OCI-M1 (cell line): ENCODE measurements at regions not wholly inside any gene's neighbourhood (a gene's known extent, or its start where the extent isn't known, plus 50 kb on each side); places are given as distances from the start of the nearest gene placed in this dataset.
"Not testable (repeated sequence)": the region's sequence is repeated elsewhere in the genome, so short reads cannot be mapped to it uniquely, and the experiment has no call there.

Source experiments
- DNase-seq: peaks from one replicate; lab custom pipeline; 2025; lab: John Stamatoyannopoulos, UW

DNA sequence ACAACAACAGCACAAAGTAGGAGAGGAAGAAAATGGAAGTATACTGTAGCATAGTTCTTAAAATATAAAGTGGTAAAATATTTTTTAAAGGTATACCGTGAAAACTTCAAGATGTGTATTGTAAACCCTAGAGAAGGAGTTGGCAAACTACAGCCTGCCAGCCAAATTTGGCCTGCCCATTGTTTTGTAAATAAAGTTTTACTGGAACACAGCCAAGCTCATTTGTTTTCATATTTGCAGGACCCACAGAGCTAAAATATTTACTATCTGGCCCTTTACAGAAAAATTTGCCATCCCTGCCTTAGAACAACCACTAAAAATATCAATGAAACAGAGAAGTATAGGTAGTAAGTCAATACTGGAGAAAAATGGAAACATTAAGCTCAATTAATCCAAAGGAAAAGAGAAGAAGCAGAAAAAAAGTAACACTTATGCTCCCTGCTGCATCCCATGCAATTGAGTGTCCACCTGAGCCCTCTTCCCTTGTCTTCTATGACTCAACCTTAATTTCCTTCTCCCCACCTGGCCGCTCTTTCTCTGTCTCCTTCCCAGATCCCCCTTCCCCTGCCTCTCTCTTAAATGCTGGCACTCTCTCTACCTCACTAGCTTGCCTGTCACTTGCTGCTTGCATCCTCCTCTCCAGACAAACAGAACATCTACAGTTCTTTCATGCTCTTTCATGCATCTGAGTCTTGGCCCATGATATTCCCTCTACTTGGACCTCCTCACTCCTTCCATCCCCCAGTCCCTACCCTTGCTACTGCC, 50.6 kb upstream of the FER start:
- DNase-seq: no peak

DNA sequence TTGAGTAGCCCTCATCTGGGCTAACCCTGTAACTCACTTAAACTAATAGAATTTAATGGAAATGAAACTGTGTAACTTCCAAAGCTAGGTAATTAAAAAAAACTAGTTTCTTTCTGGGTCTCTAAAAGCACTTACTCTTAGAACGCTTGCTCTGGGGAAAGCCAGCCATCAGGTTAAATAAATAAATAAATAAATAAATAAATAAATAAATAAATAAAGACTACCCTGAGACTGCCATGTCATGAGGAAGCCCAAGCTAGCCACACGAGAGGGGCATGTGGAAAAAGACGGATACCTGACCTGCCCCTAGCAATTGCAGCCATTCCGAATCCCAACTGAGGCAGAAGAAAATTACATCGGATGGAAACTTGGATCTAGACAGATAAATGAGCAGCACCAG, 51.3 kb upstream of the FER start:
- no peak for DNase-seq

DNA sequence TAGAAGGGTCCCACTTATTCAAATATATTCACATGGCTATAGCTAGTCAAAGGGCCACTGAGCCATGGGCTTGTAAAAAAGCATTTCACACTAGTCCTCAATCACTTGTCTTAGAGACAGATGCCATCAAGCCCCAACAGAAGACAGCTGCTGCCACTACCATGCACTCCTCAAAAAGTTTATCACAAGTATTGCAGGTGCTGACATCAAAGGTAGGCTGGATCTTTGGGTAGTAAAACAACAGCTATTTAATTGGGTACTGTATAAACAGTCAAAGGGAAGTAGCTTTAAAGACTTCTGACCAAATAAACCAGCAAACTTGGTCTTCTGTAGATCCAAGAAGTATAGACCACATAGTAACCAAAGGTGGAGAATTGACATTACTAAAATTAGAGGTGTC, 59.2 kb upstream of the FER start:
- no peak for DNase-seq

DNA sequence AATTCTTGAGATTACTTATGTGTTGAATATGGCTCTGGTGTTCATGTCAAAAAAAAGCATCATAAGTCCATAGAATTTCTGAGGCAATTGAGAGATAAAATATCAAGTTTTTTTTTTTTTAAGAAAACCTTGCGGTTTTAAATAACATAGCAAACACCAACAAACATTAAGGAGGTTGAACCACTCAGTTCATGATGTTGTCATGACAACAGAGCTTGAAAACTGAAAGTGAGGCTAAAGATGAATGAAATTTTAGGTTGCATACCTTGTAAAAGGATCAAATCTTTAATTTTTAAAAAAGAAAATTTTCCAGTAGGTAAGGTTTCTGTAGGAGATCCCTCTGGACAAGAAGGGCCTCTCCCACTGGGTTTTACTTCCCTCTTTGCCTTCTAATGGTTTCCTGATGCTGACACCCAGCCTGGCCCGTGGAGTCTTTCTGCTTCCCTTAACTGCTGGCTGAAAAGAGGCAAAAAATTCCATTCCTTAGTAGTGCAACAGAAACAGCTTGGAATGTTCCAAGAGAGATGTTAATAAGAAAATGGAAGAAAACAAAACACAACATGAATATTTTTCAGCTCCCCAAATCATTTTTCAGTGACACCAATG, 60.0 kb upstream of the FER start:
- DNase-seq: no peak

DNA sequence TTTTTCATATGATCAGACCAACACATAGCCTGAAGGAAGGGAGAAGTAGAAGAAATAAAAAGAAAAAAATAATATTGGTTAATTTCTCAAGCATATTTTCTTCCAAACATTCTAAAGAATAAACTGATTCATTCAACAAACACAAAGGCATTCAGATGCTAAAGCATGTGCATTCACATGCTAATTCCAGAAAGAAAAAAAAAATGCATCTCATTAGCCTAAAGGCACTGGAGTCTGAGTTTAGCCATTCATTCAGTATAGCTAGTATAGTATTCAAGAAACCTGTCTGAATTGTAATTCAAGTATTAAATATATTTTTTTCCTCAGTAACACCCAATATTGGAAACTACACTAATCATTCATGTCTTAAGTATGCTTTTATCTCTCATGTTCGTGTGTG, 61.0 kb upstream of the FER start:
- DNase-seq: no peak

DNA sequence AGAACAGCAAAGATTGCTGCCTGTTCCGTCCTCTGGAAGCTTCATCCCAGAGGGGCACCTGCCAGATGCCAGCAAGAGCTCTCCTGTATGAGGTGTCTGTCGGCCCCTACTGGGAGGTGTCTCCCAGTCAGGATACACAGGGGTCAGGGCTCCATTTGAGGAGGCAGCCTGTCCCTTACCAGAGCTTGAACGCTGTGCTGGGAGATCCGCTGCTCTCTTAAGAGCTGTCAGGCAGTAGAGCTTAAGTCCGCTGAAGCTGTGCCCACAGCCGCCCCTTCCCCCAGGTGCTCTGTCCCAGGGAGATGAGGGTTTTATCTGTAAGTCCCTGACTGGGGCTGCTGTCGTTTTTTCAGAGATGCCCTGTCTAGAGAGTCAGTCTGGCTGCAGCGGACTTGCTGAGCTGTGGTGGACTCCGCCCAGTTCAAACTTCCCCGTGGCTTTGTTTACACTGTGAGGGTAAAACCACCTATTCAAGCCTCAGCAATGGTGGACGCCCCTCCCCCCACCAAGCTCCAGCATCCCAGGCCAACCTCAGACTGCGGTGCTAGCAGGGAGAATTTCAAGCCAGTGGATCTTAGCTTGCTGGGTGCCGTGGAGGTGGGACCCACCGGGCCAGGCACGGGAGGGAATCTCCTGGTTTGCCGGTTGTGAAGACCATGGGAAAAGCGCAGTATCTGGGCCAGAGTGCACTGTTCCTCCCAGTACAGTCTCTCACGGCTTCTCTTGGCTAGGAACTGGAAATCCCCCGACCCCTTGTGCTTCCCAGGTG, 62.1 kb upstream of the FER start:
- not testable (repeated sequence) for DNase-seq

DNA sequence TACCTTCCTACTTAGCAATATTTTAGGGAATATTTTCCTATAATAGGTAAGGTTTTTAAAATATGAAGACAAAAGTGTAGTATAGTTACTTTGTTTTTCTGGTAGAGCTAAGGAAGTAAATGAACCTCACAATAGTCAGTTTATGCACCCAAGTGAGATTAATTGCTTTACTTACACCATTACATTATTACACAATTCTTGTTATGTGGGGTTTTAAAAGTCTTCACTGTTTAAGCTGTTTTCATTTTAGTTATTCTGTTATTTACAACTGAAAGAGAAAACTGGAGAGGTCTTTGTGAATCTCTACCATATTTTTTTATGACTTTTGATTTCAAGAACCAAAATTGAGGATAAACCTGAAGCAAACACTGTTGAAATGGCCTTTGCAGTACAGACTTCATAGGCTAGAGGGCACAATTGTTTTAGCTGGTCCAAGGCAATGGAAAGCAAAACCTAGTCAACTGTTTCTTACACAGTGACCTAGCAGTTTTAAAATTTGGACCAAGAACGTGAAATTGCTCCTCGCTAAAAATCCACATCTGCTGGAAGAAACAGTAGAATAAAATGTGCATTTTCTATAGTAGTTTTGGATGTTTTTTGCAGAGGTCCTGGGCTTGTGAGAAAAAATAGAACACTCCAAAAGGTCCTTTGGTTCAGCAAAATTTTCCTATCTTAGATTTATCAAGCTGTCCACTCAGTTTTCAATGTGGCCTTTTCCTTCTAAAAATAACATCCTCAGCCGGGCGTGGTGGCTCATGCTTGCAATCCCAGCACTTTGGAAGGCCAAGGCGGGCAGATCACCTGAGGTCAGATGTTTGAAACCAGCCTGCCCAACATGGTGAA, 66.4 kb upstream of the FER start:
- peak; percentile 88 for DNase-seq

DNA sequence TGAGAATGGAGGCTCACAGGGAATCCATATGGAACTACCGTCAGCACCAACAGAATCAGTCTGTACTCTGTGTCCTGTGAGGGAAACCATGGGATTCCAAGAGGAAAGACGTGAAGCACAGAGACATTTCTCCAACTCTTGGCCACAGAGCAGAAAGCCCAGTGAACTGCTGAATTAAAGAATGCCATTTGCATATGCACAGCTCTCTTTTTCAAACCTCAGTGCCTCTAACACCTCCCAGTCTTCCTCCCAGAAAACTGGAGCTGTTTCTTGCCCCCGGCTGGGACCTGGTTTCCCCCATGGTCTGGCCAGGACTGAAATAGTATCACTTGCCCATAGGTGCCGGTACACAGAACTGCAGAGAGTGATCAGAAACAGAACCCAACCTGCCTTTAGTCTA, 69.6 kb upstream of the FER start:
- DNase-seq: no peak

DNA sequence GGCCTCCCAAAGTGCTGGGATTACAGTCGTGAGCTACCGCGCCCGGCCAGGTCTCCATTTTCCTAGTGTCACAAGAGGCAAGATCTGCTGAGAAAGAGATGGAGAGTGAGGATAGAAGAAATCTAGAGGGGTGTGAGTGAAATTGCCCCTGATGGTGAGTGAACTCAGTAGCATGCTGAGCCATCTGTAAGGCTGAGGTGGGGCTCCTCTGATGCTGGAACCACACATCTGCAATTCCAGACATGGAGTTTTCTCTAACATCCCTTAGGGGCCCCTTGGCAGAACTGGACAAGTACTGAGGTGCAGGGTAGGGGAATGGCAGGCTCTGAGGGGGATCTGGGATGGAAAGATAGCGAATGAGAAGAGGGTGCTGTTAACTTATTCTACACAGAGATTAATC, 72.0 kb upstream of the FER start:
- no peak for DNase-seq

DNA sequence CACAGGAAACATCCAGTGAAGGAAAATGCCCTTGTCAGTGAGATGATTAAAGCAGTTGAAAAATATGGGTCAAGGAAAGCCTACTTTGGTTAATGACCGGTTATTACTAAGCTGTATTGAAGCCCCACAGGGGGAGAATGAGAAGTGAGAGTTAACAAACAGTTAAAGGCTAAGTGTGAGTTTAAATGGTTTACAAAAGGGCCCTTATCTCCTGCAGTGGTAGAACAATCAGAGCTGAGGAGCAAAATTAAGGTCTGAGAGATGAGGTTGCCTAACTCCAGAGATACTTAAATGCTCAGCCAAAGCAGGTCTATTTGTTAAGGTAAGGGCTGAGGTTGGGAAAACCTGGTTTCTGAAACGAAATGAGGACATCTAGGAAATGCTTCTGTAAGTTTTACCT, 75.1 kb upstream of the FER start:
- DNase-seq: no peak

DNA sequence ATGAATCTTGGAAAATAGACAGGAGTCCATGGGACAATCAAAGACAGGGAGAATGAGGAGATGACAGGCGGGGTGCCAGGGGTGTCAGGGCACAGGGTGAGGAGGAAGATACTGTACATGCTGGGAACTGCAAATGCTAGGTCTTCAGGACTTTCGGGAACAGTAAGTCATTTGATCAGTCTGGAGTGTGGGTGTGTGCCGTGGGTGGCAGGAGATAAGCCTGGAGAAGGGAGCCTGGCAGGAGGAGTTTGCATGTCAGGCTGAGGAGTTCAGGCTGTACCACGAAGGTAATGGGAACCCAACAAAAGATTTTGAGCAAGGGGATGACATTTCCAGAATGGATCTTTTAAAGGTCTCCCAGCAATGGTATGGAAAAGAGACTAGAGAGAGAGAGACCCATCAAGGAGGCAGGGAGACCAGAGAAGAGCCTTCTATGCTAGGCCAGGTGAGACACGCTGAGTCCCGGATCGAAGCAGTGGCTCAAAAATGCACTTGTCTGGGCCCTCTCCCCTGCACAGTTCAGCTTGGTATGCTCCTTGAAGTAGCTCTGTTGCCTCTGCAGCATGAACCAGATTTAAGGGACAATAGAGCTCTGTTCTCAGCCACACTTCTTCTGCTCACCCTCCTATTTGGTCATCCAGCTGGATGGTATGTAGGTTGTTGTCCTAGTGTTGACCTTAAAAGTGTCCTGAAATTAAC, 77.0 kb upstream of the FER start:
- no peak for DNase-seq

DNA sequence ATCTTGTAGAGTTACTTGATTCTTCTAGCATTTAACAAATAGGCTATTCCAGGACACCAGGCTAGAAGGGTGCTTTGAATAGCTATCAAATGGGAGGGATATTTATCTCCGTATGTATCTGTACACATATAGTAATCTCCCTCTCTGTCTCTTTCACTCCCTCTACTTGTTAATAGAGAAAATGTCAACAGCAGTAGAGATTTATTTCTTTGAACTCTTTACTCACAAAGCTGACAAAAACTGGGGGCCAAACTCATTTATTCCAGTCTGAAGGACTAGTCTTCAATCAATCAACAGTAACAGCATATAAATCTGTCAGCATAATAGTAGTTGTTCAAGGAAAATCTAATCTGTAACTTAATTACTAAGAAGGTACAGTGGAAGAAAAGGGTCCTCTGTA, 78.2 kb upstream of the FER start:
- DNase-seq: no peak

DNA sequence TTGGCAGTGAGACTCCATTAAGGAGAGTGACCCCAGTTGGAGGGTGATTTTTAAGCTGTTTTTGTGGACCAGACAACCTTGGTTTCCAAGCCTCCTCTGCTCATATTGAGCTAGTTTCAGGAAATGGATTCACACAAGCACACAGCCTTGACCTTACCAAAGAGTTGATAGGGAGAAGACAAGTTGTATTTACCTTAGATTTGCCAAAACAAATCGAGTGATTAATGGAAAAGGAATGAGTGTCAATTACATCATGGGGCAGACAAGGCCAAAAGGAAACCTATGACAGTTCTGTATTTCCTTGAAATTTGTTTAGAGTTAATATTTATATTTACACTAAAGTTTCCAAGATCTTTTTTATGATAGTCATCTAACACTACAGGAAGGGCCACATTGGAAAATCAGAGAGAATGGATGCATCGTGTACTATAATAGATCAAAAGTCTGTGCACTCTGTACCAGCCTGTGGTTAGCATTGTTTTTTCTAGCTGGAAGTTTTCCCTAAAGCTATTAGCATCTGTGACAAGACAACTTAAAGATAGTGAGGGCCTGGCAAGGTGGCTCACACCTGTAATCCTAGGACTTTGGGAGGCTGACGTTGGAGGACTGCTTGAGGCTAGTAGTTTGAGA, 86.0 kb upstream of the FER start:
- DNase-seq: no peak

DNA sequence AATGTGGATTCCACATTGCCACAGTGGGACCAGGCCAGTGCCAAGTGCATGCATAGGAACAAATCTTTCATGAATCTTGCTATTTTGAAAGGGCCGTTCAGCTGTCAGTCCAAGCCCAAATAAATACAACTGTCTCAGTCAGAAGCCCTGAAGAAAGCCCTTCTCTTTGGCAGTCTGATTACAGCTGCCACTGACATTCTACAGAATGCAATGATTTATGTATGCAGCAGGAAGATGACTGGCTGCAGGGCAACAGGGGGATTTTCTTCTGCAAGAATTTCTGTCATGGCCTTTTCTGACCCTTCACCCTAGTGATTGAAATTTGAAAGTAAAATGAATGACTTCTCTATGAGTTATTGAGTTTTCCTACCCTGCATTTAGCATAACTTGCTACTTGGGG, 86.7 kb upstream of the FER start:
- no peak for DNase-seq

DNA sequence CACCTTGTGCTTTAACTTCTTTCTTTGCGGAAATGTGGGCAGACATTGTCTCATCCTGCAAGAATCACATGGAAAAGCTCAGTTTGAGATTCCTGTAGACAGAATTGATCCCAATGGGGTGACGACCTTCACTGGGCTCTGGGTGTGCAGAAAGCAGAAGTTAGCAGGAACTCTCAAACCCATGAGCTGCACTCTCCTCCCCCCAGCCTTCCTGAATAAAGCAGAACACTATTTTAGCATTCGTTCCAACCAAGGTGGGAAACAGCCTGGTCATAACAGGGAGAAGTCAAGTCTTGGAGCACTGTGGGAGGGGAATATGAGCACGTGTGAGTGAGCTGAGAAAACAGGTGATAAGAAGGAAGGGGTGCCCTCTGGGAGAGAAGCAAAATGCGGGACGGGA, 87.4 kb upstream of the FER start:
- no peak for DNase-seq

DNA sequence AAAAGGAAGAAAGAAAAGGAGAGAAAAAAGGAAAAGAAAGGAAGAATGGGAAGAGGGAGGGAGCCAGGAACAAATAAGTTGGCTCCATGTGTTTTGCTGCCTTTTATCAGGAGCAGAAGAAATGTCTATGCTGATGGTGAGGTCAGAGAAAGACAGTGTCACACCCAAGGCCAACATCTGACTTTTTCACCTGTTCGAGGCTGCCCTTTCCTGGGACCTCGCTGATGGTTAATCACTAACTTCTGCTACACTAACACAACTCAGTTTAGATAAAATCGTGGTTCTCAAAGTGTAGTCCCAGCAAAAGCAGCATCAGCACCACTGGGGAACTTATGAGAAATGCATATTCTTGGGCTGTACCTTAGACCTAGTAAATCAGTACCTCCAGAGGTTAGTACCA, 88.2 kb upstream of the FER start:
- no peak for DNase-seq

DNA sequence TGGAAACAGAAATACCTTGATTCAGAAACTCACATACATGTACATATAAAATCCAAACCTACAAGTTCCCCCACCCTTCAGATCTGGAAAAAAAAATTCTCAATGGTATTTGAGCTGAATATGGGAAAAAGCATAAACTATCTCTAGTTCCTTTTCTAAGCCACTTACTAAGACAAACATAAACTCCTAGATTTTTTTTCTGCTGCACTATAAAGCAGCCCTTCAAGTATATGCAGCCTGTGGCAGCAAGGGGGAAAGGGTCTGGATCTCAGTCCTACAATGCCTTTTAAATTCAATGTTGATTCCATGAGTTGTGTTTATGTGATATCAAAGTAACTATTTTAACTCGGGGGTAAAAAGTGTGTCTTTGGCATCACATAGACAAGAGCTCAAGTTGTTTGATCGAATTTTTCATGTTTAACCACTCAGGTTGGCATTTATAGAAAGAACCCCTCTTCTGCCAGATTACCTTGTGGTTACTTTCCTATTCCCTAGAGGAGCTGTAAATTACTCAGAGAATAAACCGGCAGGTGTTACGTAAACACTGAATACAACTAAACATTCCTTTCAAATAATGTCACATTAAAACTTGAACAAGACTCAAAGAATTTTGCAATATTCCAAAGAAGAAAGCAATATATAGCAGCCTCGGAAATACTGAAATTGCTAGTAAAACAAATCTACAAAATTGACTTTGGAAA, 91.8 kb upstream of the FER start:
- no peak for DNase-seq

DNA sequence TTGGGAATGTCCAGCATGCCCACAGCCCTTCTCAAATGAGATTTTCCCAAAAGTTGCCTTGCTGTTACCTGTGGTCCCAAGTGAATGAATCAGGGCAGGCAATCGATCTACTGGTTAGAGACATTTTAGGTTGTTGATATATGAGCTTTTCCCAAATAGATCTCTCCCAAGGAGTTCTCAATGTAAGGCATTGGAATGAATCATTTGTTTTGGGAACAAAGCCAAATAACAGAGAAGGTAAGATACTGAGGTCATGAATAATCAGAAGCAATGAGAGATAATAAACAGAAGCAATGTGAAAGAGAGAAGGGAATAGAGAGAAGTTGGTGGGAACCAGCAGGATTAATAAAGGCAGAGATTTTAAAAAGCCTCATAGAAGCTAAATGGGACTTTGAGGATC, 93.6 kb upstream of the FER start:
- no peak for DNase-seq

DNA sequence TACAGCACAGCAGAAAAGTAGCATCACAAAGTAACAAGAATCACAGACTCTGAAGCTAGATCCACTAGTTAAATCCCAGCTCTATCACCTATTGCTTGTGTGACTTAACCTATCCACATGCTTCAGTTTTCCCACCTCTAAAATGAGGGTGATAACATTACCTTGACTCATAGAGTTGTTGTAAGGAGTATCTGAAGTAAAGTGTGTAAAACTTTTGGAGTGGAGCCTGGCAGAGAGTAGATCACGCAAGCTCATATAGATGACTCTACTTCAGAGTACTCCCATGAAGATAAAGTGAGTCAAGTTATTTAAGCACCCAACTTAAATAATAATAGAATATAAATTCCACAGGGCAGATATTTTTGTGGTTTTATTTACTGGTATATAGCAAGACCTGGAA, 94.5 kb upstream of the FER start:
- no peak for DNase-seq

DNA sequence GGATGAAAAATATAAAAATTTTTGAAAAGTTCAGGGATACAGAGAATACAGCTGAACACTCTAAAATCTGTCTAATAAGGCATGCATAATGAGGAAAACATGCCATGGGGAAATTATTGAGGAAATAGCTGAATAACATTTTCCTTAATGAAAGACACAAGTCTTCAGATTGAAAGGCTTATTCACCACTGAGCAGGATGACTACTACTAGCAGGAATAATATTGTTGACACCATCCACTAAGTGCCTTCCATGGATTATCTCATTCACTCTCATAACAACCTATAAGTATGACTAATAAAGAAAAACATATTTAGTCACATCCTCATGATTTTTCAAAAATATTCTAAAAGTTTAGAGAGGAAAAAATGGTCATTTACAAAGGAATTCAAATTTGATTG, 96.7 kb upstream of the FER start:
- no peak for DNase-seq

DNA sequence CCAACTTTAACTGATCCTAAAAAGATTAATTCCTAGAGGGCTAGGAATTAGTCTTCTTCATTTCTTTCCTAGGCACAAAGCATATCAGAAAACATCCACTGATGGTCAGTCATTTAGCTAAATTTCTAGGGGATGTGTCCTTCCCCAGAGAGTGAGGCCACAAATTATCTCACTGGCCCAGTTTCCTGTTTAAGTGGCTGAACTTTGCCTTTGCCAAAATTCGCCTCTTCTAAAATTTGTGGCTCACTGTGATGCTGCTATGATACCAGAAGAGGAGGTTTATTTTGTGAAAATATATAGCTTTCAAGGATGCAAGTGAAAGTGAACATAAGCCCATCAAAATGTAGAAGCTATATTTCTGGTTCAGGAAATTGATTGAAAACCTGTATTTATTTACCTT, 98.1 kb upstream of the FER start:
- DNase-seq: no peak
